ENCODE measurements at regions not wholly inside any gene's neighbourhood (a gene's known extent, or its start where the extent isn't known, plus 50 kb on each side); places are given as distances from the start of the nearest gene placed in this dataset.
"Not testable (repeated sequence)": the region's sequence is repeated elsewhere in the genome, so short reads cannot be mapped to it uniquely, and the experiment has no call there.

DNA sequence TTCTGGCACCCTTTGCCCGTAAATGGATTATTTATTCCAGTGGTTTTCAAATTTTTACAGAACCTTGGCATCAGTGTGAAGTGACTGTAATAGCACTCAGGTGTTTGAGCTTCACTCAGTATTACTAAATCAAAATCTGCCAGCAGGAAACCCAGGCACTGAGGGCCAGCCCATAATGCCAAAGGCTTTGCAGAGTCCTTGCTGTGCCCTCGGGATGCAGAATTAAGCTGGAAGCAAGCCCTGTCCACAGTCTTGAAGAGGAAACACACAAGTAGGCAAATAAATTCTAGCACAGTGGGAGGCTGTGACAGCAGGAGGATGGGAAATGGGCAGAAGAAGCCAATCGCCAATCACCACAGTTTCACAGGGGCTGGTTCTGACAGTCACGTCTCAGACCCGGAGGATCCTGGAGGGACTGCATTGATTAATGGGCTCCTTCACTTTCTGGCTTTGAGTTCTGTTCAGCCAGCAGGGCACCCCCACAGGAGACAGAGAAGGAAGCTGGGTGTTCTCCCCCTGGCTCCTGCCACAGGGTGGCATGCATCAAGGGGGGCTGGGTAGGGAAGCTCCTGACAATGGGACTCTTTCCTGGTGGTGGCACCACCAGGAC is 138.8 kb downstream of the MTNR1A start:
- no peak for DNase-seq (ENCODE audit: low read depth)
- TF ChIP-seq CTCF (conservative IDR thresholded peaks at IDR 0.05; ENCODE audit: control insufficient read depth, insufficient read depth, low read depth, low read length): no peak
- H3K4me3 ChIP-seq (ENCODE audit: control insufficient read depth, low read depth, low read length): no peak overlapping the region

GRCh38 chr4:186414390-186414789 is 141.0 kb downstream of the MTNR1A start:
- H3K4me3 ChIP-seq (ENCODE audit: control insufficient read depth, low read depth, low read length): no peak overlapping the region
- no peak for DNase-seq (ENCODE audit: low read depth)
- no peak for TF ChIP-seq CTCF (conservative IDR thresholded peaks at IDR 0.05; ENCODE audit: control insufficient read depth, insufficient read depth, low read depth, low read length)

DNA sequence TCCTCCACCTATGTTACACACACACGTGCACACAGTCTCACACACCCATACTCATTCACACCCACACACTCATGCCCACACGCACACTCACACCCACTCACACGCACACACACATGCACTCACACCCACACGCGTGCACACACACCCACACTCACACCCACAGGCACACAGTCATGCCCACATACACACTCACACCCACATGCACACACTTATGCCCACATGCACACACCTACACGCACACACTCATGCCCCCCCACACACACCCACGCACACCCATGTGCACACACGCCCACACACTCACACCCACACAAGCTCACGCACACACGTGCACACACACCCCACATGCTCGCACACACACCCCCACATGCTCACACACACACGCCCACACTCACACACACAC is 140.0 kb downstream of the F11 start:
- no peak for DNase-seq (ENCODE audit: low read depth)
- no peak overlapping the region for H3K4me3 ChIP-seq (ENCODE audit: control insufficient read depth, low read depth, low read length)
- TF ChIP-seq CTCF (conservative IDR thresholded peaks at IDR 0.05; ENCODE audit: control insufficient read depth, insufficient read depth, low read depth, low read length): no peak

DNA sequence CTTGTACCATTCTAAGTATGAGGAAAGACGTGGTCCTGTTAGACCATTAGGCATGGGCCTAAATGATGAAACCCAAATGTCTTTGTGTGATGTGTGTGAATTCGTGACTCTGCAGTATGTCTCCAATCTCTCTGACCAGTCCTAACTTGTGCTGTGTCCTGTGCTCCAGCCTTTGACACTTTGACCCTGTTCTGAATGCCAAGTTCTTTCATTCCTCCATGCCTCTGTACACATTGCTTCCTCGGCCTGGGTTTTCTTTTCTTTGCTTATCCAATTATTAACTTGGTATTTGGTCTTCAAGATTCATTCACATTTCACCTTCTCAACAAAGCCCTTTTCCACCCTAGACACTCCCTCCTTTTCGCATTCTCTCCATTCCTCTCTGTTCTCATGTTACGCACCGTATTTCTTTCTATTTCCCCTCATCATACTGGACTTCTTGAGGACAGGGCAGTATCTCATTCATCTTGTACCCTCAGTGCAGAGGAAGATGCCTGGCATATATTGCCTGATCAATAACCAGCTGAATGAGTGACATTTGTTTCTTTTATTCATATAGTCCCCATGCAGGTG is 138.7 kb downstream of the F11 start:
- no peak overlapping the region for H3K4me3 ChIP-seq (ENCODE audit: control insufficient read depth, low read depth, low read length)
- DNase-seq (ENCODE audit: low read depth): no peak
- no peak for TF ChIP-seq CTCF (conservative IDR thresholded peaks at IDR 0.05; ENCODE audit: control insufficient read depth, insufficient read depth, low read depth, low read length)

DNA sequence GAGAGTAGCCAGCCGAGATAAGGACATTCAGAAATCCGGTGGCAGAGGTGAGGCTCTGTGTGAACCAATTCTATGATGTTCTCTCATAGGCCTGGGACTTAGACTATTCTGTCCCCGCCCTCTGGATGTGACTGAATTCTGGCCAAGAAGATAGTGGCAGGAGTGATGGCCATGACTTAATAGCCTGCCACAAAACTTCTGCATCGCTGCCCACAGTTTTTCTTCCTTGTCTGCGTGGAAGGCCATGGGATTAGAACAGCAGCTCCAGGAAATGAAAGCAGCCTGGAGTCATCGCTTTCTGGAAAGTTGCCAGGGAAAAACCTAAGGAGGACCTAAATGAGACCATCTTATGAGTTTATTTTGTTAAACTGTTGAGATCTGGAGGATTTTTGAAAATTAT is 134.7 kb downstream of the F11 start:
- no peak overlapping the region for H3K4me3 ChIP-seq (ENCODE audit: control insufficient read depth, low read depth, low read length)
- no peak for TF ChIP-seq CTCF (conservative IDR thresholded peaks at IDR 0.05; ENCODE audit: control insufficient read depth, insufficient read depth, low read depth, low read length)
- no peak for DNase-seq (ENCODE audit: low read depth)

DNA sequence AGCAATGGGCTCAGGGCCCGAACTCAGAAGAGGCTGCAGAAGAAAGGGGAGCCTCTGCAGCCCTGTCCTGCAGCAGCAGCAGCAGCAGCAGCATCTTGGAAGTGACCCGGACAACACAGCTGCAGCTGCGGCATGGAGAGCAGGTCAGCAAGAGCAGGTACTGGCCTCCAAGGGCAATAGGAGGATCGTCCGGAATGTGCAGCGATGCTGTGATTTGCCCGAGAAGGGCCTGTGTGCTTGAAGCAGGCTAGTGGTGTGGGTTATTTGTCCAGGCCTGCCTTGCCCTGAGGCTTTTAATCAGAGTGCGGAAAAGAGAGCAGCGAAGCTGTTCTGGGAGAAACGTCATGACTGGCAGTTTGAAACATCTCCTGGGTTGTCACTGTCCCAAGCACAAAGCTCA is 126.0 kb downstream of the F11 start:
- no peak for TF ChIP-seq CTCF (conservative IDR thresholded peaks at IDR 0.05; ENCODE audit: control insufficient read depth, insufficient read depth, low read depth, low read length)
- no peak for DNase-seq (ENCODE audit: low read depth)

GRCh38 chr4:186384328-186384727 is 118.3 kb downstream of the F11 start:
- DNase-seq (ENCODE audit: low read depth); H3K4me3 ChIP-seq (ENCODE audit: control insufficient read depth, low read depth, low read length): not testable (repeated sequence)

More for the DNA sequence above, 126.0 kb downstream of the F11 start:
- no peak overlapping the region for H3K4me3 ChIP-seq (ENCODE audit: control insufficient read depth, low read depth, low read length)

Measured in fibroblast of mammary gland (primary cell).